22Rv1 (cell line): ENCODE measurements at regions not wholly inside any gene's neighbourhood (a gene's known extent, or its start where the extent isn't known, plus 50 kb on each side); places are given as distances from the start of the nearest gene placed in this dataset.

Source experiments
- ZFX ChIP-seq: fragments of 450-650 bp; IDR thresholded peaks from 2 replicates; pipeline ENCODE4 v1.6.1; 2017; ENCODE audit warnings: antibody characterized with exemption, borderline replicate concordance
- TF ChIP-seq, protein P1 (sequence below): fragments of 450-650 bp; IDR thresholded peaks from 2 replicates; pipeline ENCODE4 v1.5.1; 2017; ENCODE audit warnings: mild to moderate bottlenecking

DNA sequence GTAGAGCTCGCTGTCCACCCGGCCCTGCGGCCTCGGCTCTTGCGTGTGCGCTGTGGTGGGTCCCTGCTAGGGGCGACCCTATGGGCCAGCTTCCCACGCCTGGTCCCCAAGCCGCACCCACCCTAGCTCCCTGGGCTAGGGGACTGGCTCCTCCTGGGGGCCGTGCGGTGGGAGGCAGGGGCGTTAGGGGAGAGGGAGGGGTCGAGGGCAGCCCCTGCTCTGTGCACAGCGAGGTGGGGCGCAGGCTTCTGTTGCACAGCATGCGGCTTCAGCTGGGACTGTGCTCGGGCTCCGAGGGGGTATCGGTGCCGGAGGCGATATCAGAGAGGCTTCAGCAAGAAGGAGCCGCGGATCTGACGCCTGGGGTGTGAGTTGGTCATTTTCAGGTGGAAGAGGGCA is 86.1 kb downstream of the ALG10 start:
- TF ChIP-seq, protein P1, sequence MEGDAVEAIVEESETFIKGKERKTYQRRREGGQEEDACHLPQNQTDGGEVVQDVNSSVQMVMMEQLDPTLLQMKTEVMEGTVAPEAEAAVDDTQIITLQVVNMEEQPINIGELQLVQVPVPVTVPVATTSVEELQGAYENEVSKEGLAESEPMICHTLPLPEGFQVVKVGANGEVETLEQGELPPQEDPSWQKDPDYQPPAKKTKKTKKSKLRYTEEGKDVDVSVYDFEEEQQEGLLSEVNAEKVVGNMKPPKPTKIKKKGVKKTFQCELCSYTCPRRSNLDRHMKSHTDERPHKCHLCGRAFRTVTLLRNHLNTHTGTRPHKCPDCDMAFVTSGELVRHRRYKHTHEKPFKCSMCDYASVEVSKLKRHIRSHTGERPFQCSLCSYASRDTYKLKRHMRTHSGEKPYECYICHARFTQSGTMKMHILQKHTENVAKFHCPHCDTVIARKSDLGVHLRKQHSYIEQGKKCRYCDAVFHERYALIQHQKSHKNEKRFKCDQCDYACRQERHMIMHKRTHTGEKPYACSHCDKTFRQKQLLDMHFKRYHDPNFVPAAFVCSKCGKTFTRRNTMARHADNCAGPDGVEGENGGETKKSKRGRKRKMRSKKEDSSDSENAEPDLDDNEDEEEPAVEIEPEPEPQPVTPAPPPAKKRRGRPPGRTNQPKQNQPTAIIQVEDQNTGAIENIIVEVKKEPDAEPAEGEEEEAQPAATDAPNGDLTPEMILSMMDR: no peak
- TF ChIP-seq ZFX: no peak
